HG03025 (cell line): ENCODE measurements at regions not wholly inside any gene's neighbourhood (a gene's known extent, or its start where the extent isn't known, plus 50 kb on each side); places are given as distances from the start of the nearest gene placed in this dataset.
"Not testable (repeated sequence)": the region's sequence is repeated elsewhere in the genome, so short reads cannot be mapped to it uniquely, and the experiment has no call there.

Source experiments
- ATAC-seq: cut with Tn5 transposase; IDR thresholded peaks from one replicate; pipeline ENCODE4 v1.9.1; 2021; ENCODE audit warnings: mild to moderate bottlenecking, moderate library complexity; ENCODE audit not compliant: unreplicated experiment, low FRiP score

- ATAC-seq, result no peak
Measured at GRCh38 chr6:84905823-84906222, 141.4 kb upstream of the TBX18 start.

- no peak for ATAC-seq
Measured at GRCh38 chr6:84902354-84902928, 138.0 kb upstream of the TBX18 start.

GRCh38 chr6:84897988-84898594 lies 133.7 kb upstream of the TBX18 start:
- no peak for ATAC-seq

- no peak for ATAC-seq
Measured at GRCh38 chr6:84897011-84897410, 132.6 kb upstream of the TBX18 start.

- ATAC-seq, result no peak
Measured at GRCh38 chr6:84892671-84893070, 128.3 kb upstream of the TBX18 start.

- no peak for ATAC-seq
Measured at GRCh38 chr6:84882768-84883766, 118.7 kb upstream of the TBX18 start.

- ATAC-seq, result not testable (repeated sequence)
Measured at GRCh38 chr6:84879385-84879784, 115.0 kb upstream of the TBX18 start.

- ATAC-seq, result no peak
Measured at GRCh38 chr6:84877515-84878210, 113.3 kb upstream of the TBX18 start.

- ATAC-seq, result no peak
Measured at GRCh38 chr6:84876723-84877514, 112.5 kb upstream of the TBX18 start.

- no peak for ATAC-seq
Measured at GRCh38 chr6:84872996-84873723, 108.8 kb upstream of the TBX18 start.

GRCh38 chr6:84871925-84872324 lies 107.5 kb upstream of the TBX18 start:
- ATAC-seq, result no peak

GRCh38 chr6:84870672-84871071 lies 106.3 kb upstream of the TBX18 start:
- ATAC-seq, result no peak

GRCh38 chr6:84868149-84868548 lies 103.8 kb upstream of the TBX18 start:
- no peak for ATAC-seq

- ATAC-seq, result no peak
Measured at GRCh38 chr6:84867521-84867920, 103.1 kb upstream of the TBX18 start.

- ATAC-seq, result no peak
Measured at GRCh38 chr6:84866715-84867114, 102.3 kb upstream of the TBX18 start.

- not testable (repeated sequence) for ATAC-seq
Measured at GRCh38 chr6:84865372-84865771, 101.0 kb upstream of the TBX18 start.

- no peak for ATAC-seq
Measured at GRCh38 chr6:84862843-84863242, 98.4 kb upstream of the TBX18 start.

- ATAC-seq, result no peak
Measured at GRCh38 chr6:84860920-84861319, 96.5 kb upstream of the TBX18 start.

- no peak for ATAC-seq
Measured at GRCh38 chr6:84860509-84860908, 96.1 kb upstream of the TBX18 start.
